K562 (cell line): ENCODE measurements at regions not wholly inside any gene's neighbourhood (a gene's known extent, or its start where the extent isn't known, plus 50 kb on each side); places are given as distances from the start of the nearest gene placed in this dataset.

ENCODE experiments used
- ATAC-seq: fragments of 200-7000 bp; cut with Tn5 transposase; 3 replicates; pipeline ENCODE4 v1.9.1; 2020; ENCODE audit warnings: moderate library complexity
- BruUV-seq: library from RNA; stranded (reverse); fragments of 400-500 nt; replicated peaks from 2 replicates; lab custom pipeline; 2021; lab: Mats Ljungman, UMichigan
- CTCF ChIA-PET: fragments of 300-600 bp; formaldehyde crosslinking; extraction: SDS; loops from one replicate; lab custom pipeline; 2021; ENCODE audit warnings: low intra/inter-chr PET ratio; lab: Yijun Ruan, JAX
- POLR2A ChIA-PET: fragments of 300-600, 350-650 bp; sonication (Branson Sonifier 250); formaldehyde crosslinking; extraction: SDS; loops from one replicate; lab custom pipeline; 2021; ENCODE audit warnings: antibody characterized with exemption, inconsistent platforms; lab: Yijun Ruan, JAX
- DNase-seq, 4 experiments: peaks; one replicate each; pipeline versions ENCODE4 v3.0.0 to v3.0.0-alpha.2; 2011 to 2018; ENCODE audit warnings: low spot score in 3 of 4, mixed read lengths in 3 of 4; ENCODE audit errors: extremely low read depth in 1 of 4
- FAIRE-seq: peaks from 2 replicates; lab custom pipeline; 2011; peaks lifted over from hg19 to GRCh38; lab: Jason Lieb, UNC
- H2AFZ ChIP-seq: 2 replicates; pipeline ENCODE4 v1.6.0; 2011; ENCODE audit warnings: low read depth, low read length, control low read depth, inconsistent platforms
- H3K27ac ChIP-seq: fragments of 200-600 bp; 3 replicates; pipeline ENCODE4 v1.8.0; 2011; ENCODE audit warnings: low read depth, mild to moderate bottlenecking, control low read depth, inconsistent platforms, low read length, moderate library complexity, mixed read lengths; ENCODE audit errors: extremely low read depth
- H3K27me3 ChIP-seq, 2 experiments: fragments of 300-600 bp in 1 of 2; 2 replicates in 1 of 2; 3 replicates in 1 of 2; pipeline versions ENCODE4 v1.6.0 to v1.8.0; 2011; ENCODE audit warnings: inconsistent platforms in 2 of 2, low read length in 2 of 2, mild to moderate bottlenecking in 1 of 2, mixed read lengths in 1 of 2, moderate library complexity in 1 of 2; ENCODE audit not compliant: control insufficient read depth in 2 of 2, insufficient read depth in 2 of 2
- H3K36me3 ChIP-seq: fragments of 300-600 bp; 3 replicates; pipeline ENCODE4 v1.8.0; 2011; ENCODE audit warnings: mild to moderate bottlenecking, low read length, inconsistent platforms; ENCODE audit not compliant: control insufficient read depth, insufficient read depth
- H3K4me1 ChIP-seq, 2 experiments: fragments of 200-600 bp in 1 of 2; replicated peaks in 1 of 2; 2 replicates in 1 of 2; 3 replicates in 1 of 2; pipeline versions ENCODE4 v1.5.1 to v1.8.0; 2011; ENCODE audit warnings: inconsistent platforms in 2 of 2, low read length in 2 of 2, mild to moderate bottlenecking in 1 of 2, mixed read lengths in 1 of 2, moderate library complexity in 1 of 2; ENCODE audit not compliant: control insufficient read depth in 2 of 2, insufficient read depth in 2 of 2
- H3K4me2 ChIP-seq: 2 replicates; pipeline ENCODE4 v1.6.1; 2011; ENCODE audit warnings: low read length, control low read depth, inconsistent platforms, mixed read lengths; ENCODE audit not compliant: insufficient read depth
- H3K4me3 ChIP-seq: fragments of 200-600 bp; sonication (generic), shearing (Covaris generic); 2 replicates; pipeline ENCODE4 v1.5.1; 2016; ENCODE audit warnings: control low read depth, inconsistent platforms
- H3K79me2 ChIP-seq: fragments of 200-600 bp; 3 replicates; pipeline ENCODE4 v1.8.0; 2011; ENCODE audit warnings: low read length, inconsistent platforms; ENCODE audit not compliant: control insufficient read depth, insufficient read depth
- H3K9ac ChIP-seq, 2 experiments: 2 replicates each; pipeline versions ENCODE4 v1.6.0 to v1.6.1; 2011; ENCODE audit warnings: low read depth in 2 of 2, low read length in 2 of 2, control low read depth in 1 of 2, inconsistent platforms in 1 of 2, mild to moderate bottlenecking in 1 of 2, mixed read lengths in 1 of 2; ENCODE audit not compliant: insufficient read depth in 1 of 2
- H3K9me1 ChIP-seq: one replicate; pipeline ENCODE4 v1.6.0; 2011; ENCODE audit warnings: inconsistent platforms, mild to moderate bottlenecking, low read length, moderate library complexity; ENCODE audit not compliant: control insufficient read depth, insufficient read depth
- H3K9me3 ChIP-seq: replicated peaks from 2 replicates; pipeline ENCODE4 v1.5.1; 2011; ENCODE audit warnings: low read depth, low read length, inconsistent platforms; ENCODE audit not compliant: control insufficient read depth, insufficient read depth
- H4K20me1 ChIP-seq: replicated peaks from 2 replicates; pipeline ENCODE4 v1.6.1; 2011; ENCODE audit warnings: low read length, inconsistent platforms, mixed read lengths; ENCODE audit not compliant: control insufficient read depth, insufficient read depth
- EGR1 ChIP-seq: fragments of 450-650 bp; conservative IDR thresholded peaks from 2 replicates; pipeline ENCODE4 v1.6.1; 2017; ENCODE audit warnings: mild to moderate bottlenecking
- HDAC3 ChIP-seq: fragments of 450-650 bp; IDR thresholded peaks from 2 replicates; pipeline ENCODE4 v1.6.1; 2018; ENCODE audit warnings: borderline replicate concordance, mild to moderate bottlenecking, moderate library complexity; ENCODE audit not compliant: partially characterized antibody
- IRF2 ChIP-seq: sonication (generic); formaldehyde crosslinking; IDR thresholded peaks from 2 replicates; pipeline ENCODE4 v1.8.1; 2022; ENCODE audit warnings: mild to moderate bottlenecking, missing genetic modification reagents
- MYBL2 ChIP-seq, 2 experiments: fragments of 450-650 bp in 1 of 2; sonication (generic) in 1 of 2; formaldehyde crosslinking in 1 of 2; IDR thresholded peaks; 2 replicates each; pipeline versions ENCODE4 v1.6.1 to v1.8.1; 2017 to 2022; ENCODE audit warnings: borderline replicate concordance in 1 of 2, inconsistent platforms in 1 of 2, low read depth in 1 of 2, mild to moderate bottlenecking in 1 of 2, missing genetic modification reagents in 1 of 2, moderate library complexity in 1 of 2
- NEUROD1 ChIP-seq: fragments of 150-350 bp; IDR thresholded peaks from 2 replicates; pipeline ENCODE4 v1.6.1; 2014; ENCODE audit warnings: borderline replicate concordance, low read length, low read depth; ENCODE audit not compliant: partially characterized antibody
- PHB2 ChIP-seq: fragments of 450-650 bp; IDR thresholded peaks from 2 replicates; pipeline ENCODE4 v1.6.1; 2017; ENCODE audit warnings: low read depth
- SMARCE1 ChIP-seq: fragments of 450-650 bp; IDR thresholded peaks from 2 replicates; pipeline ENCODE4 v1.7.1; 2016; ENCODE audit warnings: mild to moderate bottlenecking
- TAF1 ChIP-seq: IDR thresholded peaks from 2 replicates; pipeline ENCODE4 v1.6.1; 2011; ENCODE audit warnings: mild to moderate bottlenecking, low read length, moderate library complexity; ENCODE audit not compliant: insufficient read depth, control insufficient read depth, severe bottlenecking; ENCODE audit errors: extremely low read depth
- TFE3 ChIP-seq: fragments of 450-650 bp; formaldehyde crosslinking; IDR thresholded peaks from 2 replicates; pipeline ENCODE4 v1.4.0; 2020; ENCODE audit warnings: mild to moderate bottlenecking, mixed read lengths
- ZFP1 ChIP-seq: fragments of 450-650 bp; formaldehyde crosslinking; IDR thresholded peaks from 2 replicates; pipeline ENCODE4 v1.4.0; 2020; ENCODE audit warnings: mild to moderate bottlenecking, mixed read lengths
- ZNF175 ChIP-seq: fragments of 200-800 bp; sonication (Bioruptor generic); IDR thresholded peaks from 2 replicates; pipeline ENCODE4 v1.6.1; 2016; ENCODE audit warnings: low read depth, mild to moderate bottlenecking, missing genetic modification characterization, missing compliant biosample characterization
- ZNF197 ChIP-seq: fragments of 200-800 bp; sonication (Bioruptor generic); IDR thresholded peaks from 2 replicates; pipeline ENCODE4 v1.6.1; 2016; ENCODE audit warnings: low read depth, missing genetic modification characterization, missing compliant biosample characterization
- ZNF830 ChIP-seq: fragments of 250-450 bp; sonication (Bioruptor Pico); IDR thresholded peaks from 2 replicates; pipeline ENCODE4 v1.5.0; 2021; ENCODE audit warnings: mild to moderate bottlenecking
- WGBS: fragments of 100-300 bp; shearing (Covaris generic); methylation state at CpG from one replicate; pipeline ENCODE4 v1.1.6; 2016; ENCODE audit warnings: low coverage, mixed read lengths; ENCODE audit not compliant: insufficient coverage; ENCODE audit errors: missing lambda C conversion rate; 5-methylcytosine and 5-hydroxymethylcytosine counted together
- in situ Hi-C: fragments of 300-500 bp; cut with MboI; formaldehyde crosslinking; loops from 4 replicates; pipeline ENCODE4 v1.15.0; 2018; ENCODE audit warnings: inconsistent platforms, mixed read lengths
- intact Hi-C: fragments of 100-400 bp; cut with micrococcal nuclease; formaldehyde crosslinking; loops from 2 replicates; pipeline ENCODE4 v1.14.2; 2022
- TF ChIP-seq, protein P1 (sequence below), 3 experiments: fragments of 200-800 bp in 1 of 3; sonication (Bioruptor generic) in 1 of 3; sonication (generic) in 1 of 3; formaldehyde crosslinking in 1 of 3; IDR thresholded peaks; 2 replicates each; pipeline versions ENCODE4 v1.6.1 to v1.8.0; 2016 to 2022; ENCODE audit warnings: mild to moderate bottlenecking in 2 of 3, missing compliant biosample characterization in 2 of 3, missing genetic modification characterization in 2 of 3, missing genetic modification reagents in 1 of 3

- CTCF ChIA-PET, result no interaction called here
These were observed 243.4 kb upstream of the GRID2 start for GRCh38 chr4:92060333-92060732.

More at GRCh38 chr4:92060333-92060732, 243.4 kb upstream of the GRID2 start:
- Histone ChIP-seq H4K20me1 (no peaks in the 10 kb centered on the region), H3K4me3 (no peak overlapping the region), H3K9me1 (no peaks in the 10 kb centered on the region), H3K27me3 (no peaks in the 10 kb centered on the region), H3K4me2 (no peak overlapping the region), H3K4me1 (no peaks in the 10 kb centered on the region), H3K9me3 (no peaks in the 10 kb centered on the region), H3K36me3 (no peaks in the 10 kb centered on the region), H3K9ac (no peak overlapping the region), H3K79me2 (no peaks in the 10 kb centered on the region), H2AFZ (no peak overlapping the region), H3K27ac (no peak overlapping the region)
- intact Hi-C loops (no loop called here), in situ Hi-C loops (no loop called here)
- no TSS peak for BruUV-seq
- 3% methylated on average over 2 of the region's 2 CpGs for WGBS
- DNase-seq (no peak), FAIRE-seq (no peak), ATAC-seq (no peak)
- POLR2A ChIA-PET, result no interaction called here
- TF ChIP-seq NEUROD1, result no peak
- TF ChIP-seq TAF1, result no peak
- TF ChIP-seq, protein P1, sequence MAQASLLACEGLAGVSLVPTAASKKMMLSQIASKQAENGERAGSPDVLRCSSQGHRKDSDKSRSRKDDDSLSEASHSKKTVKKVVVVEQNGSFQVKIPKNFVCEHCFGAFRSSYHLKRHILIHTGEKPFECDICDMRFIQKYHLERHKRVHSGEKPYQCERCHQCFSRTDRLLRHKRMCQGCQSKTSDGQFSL (CRISPR knock-in tag; IDR thresholded peaks at IDR 0.05), result no peak
- TF ChIP-seq, protein P1 (tag; IDR thresholded peaks at IDR 0.05), result no peak
- no peak for TF ChIP-seq MYBL2 (IDR thresholded peaks at IDR 0.05; ENCODE audit: low read depth)
- no peak for TF ChIP-seq MYBL2 (CRISPR knock-in tag; IDR thresholded peaks at IDR 0.05; ENCODE audit: borderline replicate concordance)
- no peak for TF ChIP-seq ZFP1 (CRISPR knock-in tag)
- no peak for TF ChIP-seq ZNF197 (CRISPR knock-in tag)
- no peak for TF ChIP-seq PHB2
- TF ChIP-seq SMARCE1, result no peak
- TF ChIP-seq HDAC3, result no peak
- TF ChIP-seq EGR1, result no peak
- no peak for TF ChIP-seq ZNF830
- TF ChIP-seq TFE3 (CRISPR knock-in tag), result no peak
- TF ChIP-seq ZNF175, result no peak
- TF ChIP-seq IRF2, result no peak
